GM23338 (cell line): ENCODE measurements at regions not wholly inside any gene's neighbourhood (a gene's known extent, or its start where the extent isn't known, plus 50 kb on each side); places are given as distances from the start of the nearest gene placed in this dataset.

Experiments used
- ATAC-seq: fragments of 200-7000 bp; cut with Tn5 transposase; 3 replicates; pipeline ENCODE4 v1.9.1; 2020
- DNase-seq: peaks from one replicate; pipeline ENCODE4 v3.0.0-alpha.2; 2015; ENCODE audit warnings: low spot score
- H2AFZ ChIP-seq: fragments of 200-600 bp; sonication (generic); 2 replicates; pipeline ENCODE4 v1.8.0; 2016; ENCODE audit warnings: antibody characterized with exemption, mild to moderate bottlenecking, moderate library complexity
- H3F3A ChIP-seq: fragments of 200-600 bp; sonication (generic); replicated peaks from 2 replicates; pipeline ENCODE4 v1.8.0; 2017; ENCODE audit warnings: antibody characterized with exemption, mixed run types, low read depth
- H3K27ac ChIP-seq: fragments of 200-600 bp; sonication (generic); 2 replicates; pipeline ENCODE4 v1.6.1; 2016; ENCODE audit warnings: low read depth
- H3K27me3 ChIP-seq: fragments of 200-600 bp; sonication (generic); 2 replicates; pipeline ENCODE4 v1.8.0; 2016; ENCODE audit warnings: mild to moderate bottlenecking, mixed run types, moderate library complexity; ENCODE audit not compliant: insufficient read depth
- H3K36me3 ChIP-seq: fragments of 200-600 bp; sonication (generic); 2 replicates; pipeline ENCODE4 v1.8.0; 2016; ENCODE audit warnings: mild to moderate bottlenecking; ENCODE audit not compliant: insufficient read depth
- H3K4me1 ChIP-seq: fragments of 200-600 bp; sonication (generic); 2 replicates; pipeline ENCODE4 v1.8.0; 2016; ENCODE audit warnings: mild to moderate bottlenecking, moderate library complexity; ENCODE audit not compliant: insufficient read depth
- H3K4me2 ChIP-seq: fragments of 200-600 bp; sonication (generic); 2 replicates; pipeline ENCODE4 v1.7.1; 2017; ENCODE audit warnings: mixed run types
- H3K4me3 ChIP-seq: fragments of 200-600 bp; sonication (generic); 2 replicates; pipeline ENCODE4 v1.6.1; 2016; ENCODE audit warnings: mixed run types
- H3K79me2 ChIP-seq: fragments of 200-600 bp; sonication (generic); replicated peaks from 2 replicates; pipeline ENCODE4 v1.8.0; 2017; ENCODE audit warnings: mild to moderate bottlenecking; ENCODE audit not compliant: insufficient read depth
- H3K9me2 ChIP-seq: fragments of 200-600 bp; sonication (generic); 2 replicates; pipeline ENCODE4 v1.8.0; 2017; ENCODE audit not compliant: insufficient read depth
- H4K20me1 ChIP-seq: fragments of 200-600 bp; sonication (generic); replicated peaks from 2 replicates; pipeline ENCODE4 v1.8.0; 2017; ENCODE audit warnings: mild to moderate bottlenecking; ENCODE audit not compliant: insufficient read depth
- H3K27ac Mint-ChIP-seq: 2 replicates; pipeline ENCODE4 v1.8.0; 2020; ENCODE audit warnings: inconsistent platforms, mild to moderate bottlenecking, moderate library complexity, mixed read lengths
- H3K27me3 Mint-ChIP-seq: 3 replicates; pipeline ENCODE4 v1.8.0; 2022; ENCODE audit warnings: low read depth, mild to moderate bottlenecking, moderate library complexity, mixed read lengths, inconsistent platforms; ENCODE audit not compliant: insufficient read depth, poor library complexity
- H3K36me3 Mint-ChIP-seq: 3 replicates; pipeline ENCODE4 v1.8.0; 2021; ENCODE audit warnings: low read depth, mild to moderate bottlenecking, inconsistent platforms, moderate library complexity, mixed read lengths
- H3K4me1 Mint-ChIP-seq: 3 replicates; pipeline ENCODE4 v1.8.0; 2020; ENCODE audit warnings: mild to moderate bottlenecking, inconsistent platforms, mixed read lengths
- H3K4me3 Mint-ChIP-seq: 3 replicates; pipeline ENCODE4 v1.8.0; 2021; ENCODE audit warnings: moderate library complexity, mild to moderate bottlenecking, inconsistent platforms, mixed read lengths
- H3K9me3 Mint-ChIP-seq: 3 replicates; pipeline ENCODE4 v1.8.0; 2020; ENCODE audit warnings: moderate library complexity, mild to moderate bottlenecking, inconsistent platforms, mixed read lengths
- CREB1 ChIP-seq: fragments of 250-450 bp; sonication (Bioruptor Pico); IDR thresholded peaks from 2 replicates; pipeline ENCODE4 v1.5.0; 2020; ENCODE audit warnings: low read depth, mild to moderate bottlenecking, moderate library complexity
- CTCF ChIP-seq, 2 experiments: fragments of 200-600 bp in 1 of 2; sonication (generic) in 1 of 2; conservative IDR thresholded peaks; 2 replicates each; pipeline versions ENCODE4 v1.5.1 to v1.6.1; 2016 to 2017; ENCODE audit warnings: antibody characterized with exemption in 2 of 2, low read depth in 2 of 2, mild to moderate bottlenecking in 2 of 2, moderate library complexity in 1 of 2
- ETS1 ChIP-seq: IDR thresholded peaks from 2 replicates; pipeline ENCODE4 v1.6.1; 2016; ENCODE audit warnings: antibody characterized with exemption
- EZH2 ChIP-seq: fragments of 200-600 bp; sonication (generic); IDR thresholded peaks from one replicate; pipeline ENCODE4 v1.8.0; 2017; ENCODE audit warnings: antibody characterized with exemption, mild to moderate bottlenecking, low read depth; ENCODE audit not compliant: unreplicated experiment
- JUNB ChIP-seq: IDR thresholded peaks from one replicate; pipeline ENCODE4 v1.6.1; 2016; ENCODE audit warnings: antibody characterized with exemption; ENCODE audit not compliant: unreplicated experiment
- NANOG ChIP-seq: IDR thresholded peaks from 2 replicates; pipeline ENCODE4 v1.6.1; 2016; ENCODE audit warnings: antibody characterized with exemption, borderline replicate concordance
- POLR2AphosphoS5 ChIP-seq: IDR thresholded peaks from 2 replicates; pipeline ENCODE4 v1.6.1; 2016; ENCODE audit warnings: antibody characterized with exemption, low read depth
- STAT1 ChIP-seq: IDR thresholded peaks from one replicate; pipeline ENCODE4 v1.6.1; 2016; ENCODE audit warnings: antibody characterized with exemption; ENCODE audit not compliant: unreplicated experiment
- ZNF114 ChIP-seq: fragments of 250-450 bp; sonication (Bioruptor Pico); IDR thresholded peaks from 2 replicates; pipeline ENCODE4 v1.5.0; 2020; ENCODE audit warnings: mild to moderate bottlenecking, moderate library complexity
- ZNF331 ChIP-seq: fragments of 250-450 bp; sonication (Bioruptor Pico); IDR thresholded peaks from 2 replicates; pipeline ENCODE4 v1.5.0; 2020; ENCODE audit warnings: low read depth, mild to moderate bottlenecking, moderate library complexity
- ZNF462 ChIP-seq: fragments of 250-450 bp; sonication (Bioruptor Pico); IDR thresholded peaks from 2 replicates; pipeline ENCODE4 v1.5.0; 2020; ENCODE audit warnings: mild to moderate bottlenecking, moderate library complexity

- TF ChIP-seq CTCF (conservative IDR thresholded peaks at IDR 0.05; ENCODE audit: low read depth in 2 of 2) (no peak), ZNF114 (no peak), CREB1 (CRISPR knock-in tag) (no peak), JUNB (no peak)
Measured at GRCh38 chr10:33920351-33920750, 585.9 kb upstream of the NRP1 start (continued).

DNA sequence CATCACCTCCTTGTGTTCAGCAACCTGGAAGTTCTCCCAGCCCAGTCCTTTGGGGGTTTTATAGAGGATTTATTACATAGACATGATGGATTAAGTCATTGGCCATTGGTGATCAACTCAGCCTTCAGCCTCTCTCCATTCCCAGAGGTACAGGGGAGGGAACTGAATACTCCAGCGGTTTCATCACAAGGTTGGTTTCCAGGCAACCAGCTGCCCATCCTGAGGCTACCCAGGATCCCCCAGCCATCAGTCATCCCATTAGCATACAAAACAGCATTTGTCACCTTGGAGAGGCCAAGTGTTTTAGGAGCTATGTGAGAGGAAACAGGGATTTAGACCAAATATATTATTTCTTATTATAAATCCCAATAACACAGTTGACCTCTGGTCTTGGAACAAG lies 584.8 kb upstream of the NRP1 start:
- no peaks in the 10 kb centered on the region; the same call in 1 of the 2 replicates for H3K36me3 ChIP-seq
- H3K4me3 ChIP-seq, result no peak overlapping the region
- no peak overlapping the region for H3K4me3 Mint-ChIP-seq
- H3K27me3 ChIP-seq, result no peaks in the 10 kb centered on the region
- no peaks in the 10 kb centered on the region for H3K9me3 Mint-ChIP-seq
- H3K27me3 Mint-ChIP-seq, result peaks cover 2% of the 10 kb centered on the region
- DNase-seq (no peak), ATAC-seq (no peak)
- no peaks in the 10 kb centered on the region for H3F3A ChIP-seq
- 0 out of 2 replicates have a peak, but pooled peaks cover 8% of the 10 kb centered on the region for H3K9me2 ChIP-seq
- no peaks in the 10 kb centered on the region for H3K4me1 Mint-ChIP-seq
- no peak overlapping the region for H3K27ac Mint-ChIP-seq
- no peak for TF ChIP-seq STAT1
- no peak for TF ChIP-seq NANOG
- no peak for TF ChIP-seq POLR2AphosphoS5
- TF ChIP-seq ETS1, result no peak
- TF ChIP-seq ZNF331, result no peak
- TF ChIP-seq EZH2, result no peak
- no peak for TF ChIP-seq ZNF114
- no peak for TF ChIP-seq ZNF462 (CRISPR knock-in tag)
- no peak for TF ChIP-seq CREB1 (CRISPR knock-in tag)
- no peak for TF ChIP-seq JUNB
- H2AFZ ChIP-seq, result no peak overlapping the region
- no peaks in the 10 kb centered on the region for H3K36me3 Mint-ChIP-seq
- H3K27ac ChIP-seq, result no peak overlapping the region
- no peaks in the 10 kb centered on the region for H4K20me1 ChIP-seq
- H3K4me2 ChIP-seq, result no peak overlapping the region
- H3K4me1 ChIP-seq, result no peaks in the 10 kb centered on the region
- no peaks in the 10 kb centered on the region for H3K79me2 ChIP-seq
